Esophagus squamous epithelium (tissue), 4 donors: ENCODE measurements at regions not wholly inside any gene's neighbourhood (a gene's known extent, or its start where the extent isn't known, plus 50 kb on each side); places are given as distances from the start of the nearest gene placed in this dataset.

Source experiments
- CTCF ChIP-seq, 6 experiments: fragments of 450-650 bp in 4 of 6; fragments of 200-600 bp in 2 of 6; sonication (generic) in 2 of 6; IDR thresholded peaks; one replicate each; pipeline ENCODE4 v1.5.1; 2016 to 2019; ENCODE audit warnings: antibody characterized with exemption in 6 of 6, mild to moderate bottlenecking in 4 of 6, moderate library complexity in 4 of 6
- POLR2A ChIP-seq, 4 donors: fragments of 450-650 bp; IDR thresholded peaks; one replicate each; pipeline ENCODE4 v1.6.1; 2017; ENCODE audit warnings: antibody characterized with exemption in 4 of 4, mild to moderate bottlenecking in 4 of 4, moderate library complexity in 3 of 4

DNA sequence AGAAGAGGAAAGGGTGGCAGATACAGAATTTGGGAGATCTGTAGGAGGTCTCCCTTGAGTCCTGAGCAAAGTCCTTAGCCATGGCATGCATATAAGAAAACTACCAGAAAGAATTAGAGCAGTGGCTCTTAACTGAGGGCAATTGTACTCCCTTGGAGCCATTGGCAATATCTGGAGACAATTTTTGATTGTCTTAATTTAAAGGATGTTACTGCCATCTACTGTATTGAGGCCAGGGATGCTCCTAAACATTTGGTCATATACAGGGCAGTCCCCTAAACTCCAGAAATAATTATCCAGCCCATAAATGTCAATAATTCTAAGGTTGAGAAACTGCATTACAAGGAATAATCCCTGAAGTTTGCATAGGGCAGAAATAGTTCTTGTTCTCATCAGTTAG is 136.4 kb upstream of the ODAD2 start:
- no peak for TF ChIP-seq CTCF (IDR thresholded peaks at IDR 0.05)
- TF ChIP-seq POLR2A (IDR thresholded peaks at IDR 0.05): no peak
